ENCODE measurements at regions not wholly inside any gene's neighbourhood (a gene's known extent, or its start where the extent isn't known, plus 50 kb on each side); places are given as distances from the start of the nearest gene placed in this dataset.

- DNase-seq (ENCODE audit: low spot score) (no peak), ATAC-seq (no peak)
- Mint-ChIP-seq H3K4me3 (no peak overlapping the region), H3K36me3 (ENCODE audit: low read depth) (no peaks in the 10 kb centered on the region), H3K4me1 (no peaks in the 10 kb centered on the region), H3K27me3 (ENCODE audit: insufficient read depth, low read depth, poor library complexity) (no peaks in the 10 kb centered on the region), H3K9me3 (no peaks in the 10 kb centered on the region), H3K27ac (no peak overlapping the region)
- Histone ChIP-seq H3K36me3 (ENCODE audit: insufficient read depth) (no peaks in the 10 kb centered on the region), H3K4me3 (no peak overlapping the region), H2AFZ (no peak overlapping the region), H3K27me3 (ENCODE audit: insufficient read depth) (no peaks in the 10 kb centered on the region), H3K9me2 (ENCODE audit: insufficient read depth) (peaks cover 4% of the 10 kb centered on the region; the same call in 1 of the 2 replicates), H3K27ac (ENCODE audit: low read depth) (no peak overlapping the region), H3K79me2 (replicated peaks; ENCODE audit: insufficient read depth) (no peaks in the 10 kb centered on the region), H3K4me1 (ENCODE audit: insufficient read depth) (no peaks in the 10 kb centered on the region), H3F3A (replicated peaks; ENCODE audit: low read depth) (no peaks in the 10 kb centered on the region), H3K4me2 (no peak overlapping the region), H4K20me1 (replicated peaks; ENCODE audit: insufficient read depth) (no peaks in the 10 kb centered on the region)
- no peak for TF ChIP-seq ZNF462 (CRISPR knock-in tag; IDR thresholded peaks at IDR 0.05)
- TF ChIP-seq ZNF114 (CRISPR knock-in tag; IDR thresholded peaks at IDR 0.05), result no peak
- TF ChIP-seq ETS1 (IDR thresholded peaks at IDR 0.05), result no peak
- no peak for TF ChIP-seq POLR2AphosphoS5 (IDR thresholded peaks at IDR 0.05; ENCODE audit: low read depth)
- TF ChIP-seq NANOG (IDR thresholded peaks at IDR 0.05; ENCODE audit: borderline replicate concordance), result no peak
- no peak for TF ChIP-seq CREB1 (CRISPR knock-in tag; IDR thresholded peaks at IDR 0.05; ENCODE audit: low read depth)
- TF ChIP-seq JUNB (IDR thresholded peaks at IDR 0.05; ENCODE audit: unreplicated experiment), result no peak
- TF ChIP-seq EZH2phosphoT487 (IDR thresholded peaks at IDR 0.05; ENCODE audit: unreplicated experiment), result no peak
- no peak for TF ChIP-seq EZH2 (IDR thresholded peaks at IDR 0.05; ENCODE audit: low read depth, unreplicated experiment)
- TF ChIP-seq CTCF (conservative IDR thresholded peaks at IDR 0.05; ENCODE audit: low read depth in 2 of 2), result no peak
- TF ChIP-seq STAT1 (IDR thresholded peaks at IDR 0.05; ENCODE audit: unreplicated experiment), result no peak
- TF ChIP-seq ZNF331 (CRISPR knock-in tag; IDR thresholded peaks at IDR 0.05; ENCODE audit: low read depth), result no peak
- no peak for TF ChIP-seq REST (IDR thresholded peaks at IDR 0.05; ENCODE audit: unreplicated experiment)
Observed at GRCh38 chr3:87175732-87176131, 51.4 kb upstream of the CHMP2B start.
